ENCODE measurements at regions not wholly inside any gene's neighbourhood (a gene's known extent, or its start where the extent isn't known, plus 50 kb on each side); places are given as distances from the start of the nearest gene placed in this dataset.

- Histone ChIP-seq H3K79me2 (ENCODE audit: insufficient read depth, low read length) (no peaks in the 10 kb centered on the region), H3K4me2 (ENCODE audit: low read length) (no peak overlapping the region), H3K27me3 (ENCODE audit: insufficient read depth, low read length) (peaks cover 58% of the 10 kb centered on the region), H3K27ac (ENCODE audit: low read depth, low read length) (no peak overlapping the region), H3K9me2 (ENCODE audit: insufficient read depth) (no peaks in the 10 kb centered on the region), H3K4me3 (replicated peaks in 1 of 2; ENCODE audit: low read depth in 1 of 2, low read length in 2 of 2) (no peak overlapping the region), H3K9ac (ENCODE audit: low read length) (no peak overlapping the region), H4K20me1 (ENCODE audit: insufficient read depth) (no peaks in the 10 kb centered on the region), H2AFZ (ENCODE audit: low read depth, low read length, poor library complexity, severe bottlenecking) (no peak overlapping the region), H3K9me3 (ENCODE audit: control insufficient read depth in 1 of 2, insufficient read depth in 1 of 2, low read depth in 1 of 2, low read length in 2 of 2) (no peaks in the 10 kb centered on the region), H3K36me3 (ENCODE audit: control insufficient read depth in 1 of 2, insufficient read depth in 2 of 2, low read length in 2 of 2) (no peaks in the 10 kb centered on the region), H3K4me1 (ENCODE audit: control insufficient read depth in 1 of 2, insufficient read depth in 2 of 2, low read length in 2 of 2) (no peaks in the 10 kb centered on the region)
- intact Hi-C loops (cut with micrococcal nuclease), result no loop called here
- RAD21 ChIA-PET (ENCODE audit: low non-redundant PET in 1 of 2, low total read pairs in 2 of 2, uncharacterized antibody in 2 of 2, unreplicated experiment in 2 of 2), result no interaction called here
- ATAC-seq, result no peak
- no peak for DNase-seq (ENCODE audit: low read depth, low spot score)
- TF ChIP-seq MAX (IDR thresholded peaks at IDR 0.05) (no peak), EGR1 (IDR thresholded peaks at IDR 0.05; ENCODE audit: low read depth) (no peak), CEBPB (IDR thresholded peaks at IDR 0.05; ENCODE audit: low read depth) (no peak), EZH2phosphoT487 (IDR thresholded peaks at IDR 0.05; ENCODE audit: borderline replicate concordance) (no peak), REST (IDR thresholded peaks at IDR 0.05; ENCODE audit: low read depth) (no peak)
- POLR2A ChIA-PET, result no interaction called here
- CTCF ChIA-PET, result no interaction called here
- no TSS peak for BruUV-seq (replicated peaks)
Measured at GRCh38 chr15:93202405-93202804, 113.4 kb upstream of the RGMA start.

- no peak for DNase-seq (ENCODE audit: low read depth, low spot score)
- Histone ChIP-seq H3K9me2 (ENCODE audit: insufficient read depth) (no peaks in the 10 kb centered on the region), H3K4me3 (replicated peaks in 1 of 2; ENCODE audit: low read depth in 1 of 2, low read length in 2 of 2) (no peak overlapping the region), H3K79me2 (ENCODE audit: insufficient read depth, low read length) (no peaks in the 10 kb centered on the region), H4K20me1 (ENCODE audit: insufficient read depth) (no peaks in the 10 kb centered on the region), H3K9ac (ENCODE audit: low read length) (no peak overlapping the region), H3K27ac (ENCODE audit: low read depth, low read length) (no peak overlapping the region), H3K27me3 (ENCODE audit: insufficient read depth, low read length) (peaks cover 58% of the 10 kb centered on the region), H3K9me3 (ENCODE audit: control insufficient read depth in 1 of 2, insufficient read depth in 1 of 2, low read depth in 1 of 2, low read length in 2 of 2) (no peaks in the 10 kb centered on the region), H3K36me3 (ENCODE audit: control insufficient read depth in 1 of 2, insufficient read depth in 2 of 2, low read length in 2 of 2) (no peaks in the 10 kb centered on the region), H2AFZ (ENCODE audit: low read depth, low read length, poor library complexity, severe bottlenecking) (no peak overlapping the region), H3K4me2 (ENCODE audit: low read length) (no peak overlapping the region), H3K4me1 (ENCODE audit: control insufficient read depth in 1 of 2, insufficient read depth in 2 of 2, low read length in 2 of 2) (no peaks in the 10 kb centered on the region)
- ChIA-PET CTCF (no interaction called here), POLR2A (no interaction called here), RAD21 (ENCODE audit: low non-redundant PET in 1 of 2, low total read pairs in 2 of 2, uncharacterized antibody in 2 of 2, unreplicated experiment in 2 of 2) (no interaction called here)
- no peak for TF ChIP-seq MAX (IDR thresholded peaks at IDR 0.05)
- TF ChIP-seq EZH2 (IDR thresholded peaks at IDR 0.05), result no peak
- no peak for TF ChIP-seq ATF3 (IDR thresholded peaks at IDR 0.05)
- TF ChIP-seq FOSL1 (IDR thresholded peaks at IDR 0.05; ENCODE audit: low read depth), result no peak
- TF ChIP-seq POLR2AphosphoS5 (IDR thresholded peaks at IDR 0.05; ENCODE audit: low read depth, low read length), result no peak
- no peak for TF ChIP-seq ZNF274 (IDR thresholded peaks at IDR 0.05; ENCODE audit: low read depth, low read length)
- no peak for TF ChIP-seq EZH2phosphoT487 (IDR thresholded peaks at IDR 0.05; ENCODE audit: borderline replicate concordance)
- TF ChIP-seq RAD21 (IDR thresholded peaks at IDR 0.05; ENCODE audit: low read depth), result no peak
- TF ChIP-seq SRF (IDR thresholded peaks at IDR 0.05; ENCODE audit: low read depth), result no peak
- TF ChIP-seq CEBPB (IDR thresholded peaks at IDR 0.05; ENCODE audit: low read depth), result no peak
- no peak for TF ChIP-seq JUND (IDR thresholded peaks at IDR 0.05)
- TF ChIP-seq EGR1 (IDR thresholded peaks at IDR 0.05; ENCODE audit: low read depth), result no peak
- BruUV-seq (replicated peaks), result no TSS peak
- ATAC-seq, result no peak
- intact Hi-C loops (cut with micrococcal nuclease), result no loop called here
Measured at GRCh38 chr15:93201940-93202339, 112.9 kb upstream of the RGMA start.
